ENCODE measurements at regions not wholly inside any gene's neighbourhood (a gene's known extent, or its start where the extent isn't known, plus 50 kb on each side); places are given as distances from the start of the nearest gene placed in this dataset.

DNA sequence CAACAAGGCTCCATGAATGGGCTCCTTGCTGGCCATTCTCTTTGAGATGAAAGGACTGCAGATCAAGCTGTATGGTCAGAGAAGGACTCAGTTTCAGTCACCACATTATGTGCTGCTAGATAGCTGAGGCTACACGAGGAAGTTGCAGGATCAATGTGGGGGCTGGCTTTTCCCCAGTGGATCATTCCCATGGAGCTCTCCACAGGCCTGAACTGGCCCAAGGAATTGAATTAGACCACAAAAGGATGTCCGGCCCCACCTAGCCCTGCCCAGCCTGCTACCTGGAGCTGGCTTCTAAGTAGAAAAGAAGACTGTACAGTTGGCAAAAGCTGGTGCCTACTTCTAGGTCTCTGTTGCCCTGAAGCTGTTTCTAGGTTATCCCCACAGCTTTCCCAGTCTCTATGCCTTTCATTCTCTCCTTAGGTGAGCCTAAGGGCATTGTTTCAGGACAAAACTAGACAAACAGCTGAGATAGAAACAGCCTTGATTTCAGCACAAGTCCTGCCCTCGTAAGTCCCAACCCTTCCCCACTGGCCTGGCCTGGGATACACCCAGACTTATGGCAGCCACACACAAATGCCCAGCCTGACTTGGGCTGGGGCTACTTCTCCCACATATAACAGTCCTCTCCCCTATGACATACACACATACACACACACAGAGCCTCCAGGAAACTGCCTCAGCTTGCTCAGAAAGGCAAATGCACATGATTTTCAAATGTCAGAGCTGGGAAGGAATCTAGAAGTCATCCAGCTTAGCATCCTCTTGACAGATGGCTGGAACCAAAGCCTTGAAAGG, 129.1 kb upstream of the NCAM1 start:
- TF ChIP-seq, protein P1, sequence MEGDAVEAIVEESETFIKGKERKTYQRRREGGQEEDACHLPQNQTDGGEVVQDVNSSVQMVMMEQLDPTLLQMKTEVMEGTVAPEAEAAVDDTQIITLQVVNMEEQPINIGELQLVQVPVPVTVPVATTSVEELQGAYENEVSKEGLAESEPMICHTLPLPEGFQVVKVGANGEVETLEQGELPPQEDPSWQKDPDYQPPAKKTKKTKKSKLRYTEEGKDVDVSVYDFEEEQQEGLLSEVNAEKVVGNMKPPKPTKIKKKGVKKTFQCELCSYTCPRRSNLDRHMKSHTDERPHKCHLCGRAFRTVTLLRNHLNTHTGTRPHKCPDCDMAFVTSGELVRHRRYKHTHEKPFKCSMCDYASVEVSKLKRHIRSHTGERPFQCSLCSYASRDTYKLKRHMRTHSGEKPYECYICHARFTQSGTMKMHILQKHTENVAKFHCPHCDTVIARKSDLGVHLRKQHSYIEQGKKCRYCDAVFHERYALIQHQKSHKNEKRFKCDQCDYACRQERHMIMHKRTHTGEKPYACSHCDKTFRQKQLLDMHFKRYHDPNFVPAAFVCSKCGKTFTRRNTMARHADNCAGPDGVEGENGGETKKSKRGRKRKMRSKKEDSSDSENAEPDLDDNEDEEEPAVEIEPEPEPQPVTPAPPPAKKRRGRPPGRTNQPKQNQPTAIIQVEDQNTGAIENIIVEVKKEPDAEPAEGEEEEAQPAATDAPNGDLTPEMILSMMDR (IDR thresholded peaks at IDR 0.05; ENCODE audit: control insufficient read depth, insufficient read depth, low read depth, low read length, missing control alignments): no peak
- no peak overlapping the region for H3K4me3 ChIP-seq (ENCODE audit: control insufficient read depth, low read depth, low read length)
- DNase-seq (ENCODE audit: low read depth): no peak

DNA sequence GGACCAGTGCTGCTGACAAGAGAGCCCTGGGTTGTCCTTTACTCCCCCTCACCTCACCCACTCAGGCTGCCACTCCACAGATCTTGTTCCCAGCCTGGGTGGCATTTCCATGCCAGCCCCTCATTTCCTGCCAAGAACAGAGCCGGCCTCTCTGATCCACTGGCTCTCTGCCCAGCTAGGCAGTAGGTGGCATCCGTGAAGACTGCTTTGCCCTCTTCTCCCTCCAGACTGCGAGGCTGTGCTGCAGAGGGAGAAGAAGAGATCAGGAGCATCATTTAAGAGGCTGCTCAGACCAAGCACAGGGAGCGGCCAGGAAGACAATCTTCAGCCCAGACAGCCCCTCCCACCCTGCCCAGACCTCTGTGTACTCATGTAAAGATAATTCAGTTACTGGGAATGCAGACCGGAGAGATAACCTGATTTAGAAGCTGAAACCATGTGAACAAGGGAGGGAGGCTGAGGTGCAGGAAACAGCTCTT, 126.9 kb upstream of the NCAM1 start:
- TF ChIP-seq, protein P1 (IDR thresholded peaks at IDR 0.05; ENCODE audit: control insufficient read depth, insufficient read depth, low read depth, low read length, missing control alignments): no peak
- DNase-seq (ENCODE audit: low read depth): no peak
- H3K4me3 ChIP-seq (ENCODE audit: control insufficient read depth, low read depth, low read length): no peak overlapping the region

DNA sequence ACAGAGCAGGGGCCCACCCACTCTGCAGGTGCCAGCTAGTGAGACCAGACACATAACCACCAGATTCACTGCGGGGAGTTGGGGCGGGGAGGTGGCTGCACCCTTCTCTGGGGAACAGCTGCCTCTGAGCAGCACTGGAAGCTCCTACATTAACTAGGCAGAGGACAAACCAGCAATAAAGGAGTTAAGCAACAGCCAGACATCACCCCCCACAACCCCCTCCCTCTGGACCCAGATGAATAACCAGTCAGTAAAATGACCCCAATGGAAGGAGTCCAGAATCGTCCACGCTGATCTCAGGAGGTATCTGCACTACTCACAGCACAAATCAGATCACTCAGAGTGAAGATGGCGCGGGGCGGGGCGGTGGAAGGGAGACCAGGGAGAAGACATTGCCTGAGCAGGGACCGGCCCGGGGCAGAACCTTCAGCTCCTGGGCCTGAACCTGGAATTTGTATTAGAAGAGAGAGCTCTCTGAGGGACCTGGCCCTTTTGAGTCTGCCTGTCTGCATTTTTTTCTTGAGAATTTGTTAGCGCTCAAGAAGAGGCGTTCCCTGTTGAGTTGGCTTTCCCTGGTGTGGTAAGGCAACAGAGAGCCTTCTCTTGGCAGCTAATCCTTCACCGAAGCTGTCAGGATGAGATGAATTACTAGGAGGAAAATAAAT, 125.5 kb upstream of the NCAM1 start:
- no peak for DNase-seq (ENCODE audit: low read depth)
- H3K4me3 ChIP-seq (ENCODE audit: control insufficient read depth, low read depth, low read length): no peak overlapping the region
- TF ChIP-seq, protein P1 (IDR thresholded peaks at IDR 0.05; ENCODE audit: control insufficient read depth, insufficient read depth, low read depth, low read length, missing control alignments): no peak

DNA sequence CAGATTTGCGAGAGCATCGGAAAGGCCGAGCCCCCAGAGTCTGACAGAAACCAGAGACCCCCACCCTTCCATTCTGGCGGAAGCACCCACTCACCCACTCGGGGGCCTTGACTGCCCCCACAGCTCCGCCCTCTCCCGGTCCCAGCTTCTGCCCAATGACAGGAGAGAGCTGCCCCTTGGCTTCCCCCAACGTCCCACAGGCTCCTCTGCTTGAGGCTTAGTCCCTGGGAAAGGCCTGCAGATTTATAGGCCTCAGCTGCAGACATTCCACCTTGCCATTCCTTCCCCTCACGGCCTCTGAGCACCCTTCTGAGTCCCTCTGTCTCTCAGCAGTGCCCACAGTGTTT, 125.0 kb upstream of the NCAM1 start:
- TF ChIP-seq, protein P1 (IDR thresholded peaks at IDR 0.05; ENCODE audit: control insufficient read depth, insufficient read depth, low read depth, low read length, missing control alignments): no peak
- no peak for DNase-seq (ENCODE audit: low read depth)
- H3K4me3 ChIP-seq (ENCODE audit: control insufficient read depth, low read depth, low read length): no peak overlapping the region

DNA sequence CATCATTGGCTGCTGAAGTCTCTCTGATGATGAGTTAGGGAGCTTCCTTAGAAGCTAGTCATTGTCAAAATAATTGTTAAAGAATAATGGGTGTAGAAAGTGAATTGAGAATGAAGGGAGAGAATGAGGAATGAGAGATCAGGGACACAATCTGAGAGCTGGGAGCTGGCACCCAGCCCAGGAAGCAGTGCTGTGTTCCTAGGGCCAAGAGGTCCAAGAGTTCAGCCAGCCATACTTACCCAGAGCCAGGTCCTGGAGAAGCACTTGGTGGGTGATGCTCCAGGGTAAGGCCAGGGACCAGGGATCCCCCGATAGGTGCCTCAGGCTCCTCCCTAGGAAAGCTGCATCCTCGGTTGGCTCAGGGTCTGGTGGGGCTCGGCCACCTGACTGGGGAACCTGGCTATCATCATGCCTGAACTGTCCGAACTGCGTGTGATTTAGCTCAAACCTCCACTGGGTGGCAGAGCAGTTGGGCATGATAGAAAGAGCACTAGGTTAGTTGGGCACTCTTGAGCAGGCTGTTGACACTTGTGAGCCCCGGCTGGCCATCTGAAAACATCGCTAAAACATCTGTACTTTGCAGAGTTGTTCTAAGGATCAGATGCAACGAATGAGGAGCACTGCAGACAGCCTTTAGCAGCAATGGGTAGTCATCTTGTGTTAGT, 123.9 kb upstream of the NCAM1 start:
- H3K4me3 ChIP-seq (ENCODE audit: control insufficient read depth, low read depth, low read length): no peak overlapping the region
- no peak for DNase-seq (ENCODE audit: low read depth)
- TF ChIP-seq, protein P1 (IDR thresholded peaks at IDR 0.05; ENCODE audit: control insufficient read depth, insufficient read depth, low read depth, low read length, missing control alignments): no peak

DNA sequence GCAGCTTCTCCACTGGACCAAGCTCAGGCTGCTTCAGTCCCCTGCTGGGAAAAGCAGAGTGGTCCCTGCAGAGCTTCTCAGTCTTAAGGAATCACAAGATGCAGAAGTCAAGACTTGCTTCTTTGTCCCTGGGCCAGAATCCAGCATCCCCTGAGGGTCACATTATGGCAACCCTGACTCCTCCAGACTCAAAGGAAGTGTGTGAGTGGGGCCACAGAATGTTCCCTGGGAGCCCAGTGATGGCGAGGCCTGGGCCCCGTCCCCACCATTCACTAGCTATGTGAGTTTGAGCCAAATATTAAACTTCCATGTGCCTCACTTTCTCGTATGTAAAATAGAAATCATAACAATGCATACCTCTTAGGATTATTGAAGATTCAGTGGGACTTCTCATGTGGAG, 122.2 kb upstream of the NCAM1 start:
- no peak for DNase-seq (ENCODE audit: low read depth)
- H3K4me3 ChIP-seq (ENCODE audit: control insufficient read depth, low read depth, low read length): no peak overlapping the region
- TF ChIP-seq, protein P1 (IDR thresholded peaks at IDR 0.05; ENCODE audit: control insufficient read depth, insufficient read depth, low read depth, low read length, missing control alignments): no peak
